Fibroblast of lung (primary cell): ENCODE measurements at regions not wholly inside any gene's neighbourhood (a gene's known extent, or its start where the extent isn't known, plus 50 kb on each side); places are given as distances from the start of the nearest gene placed in this dataset.
"Not testable (repeated sequence)": the region's sequence is repeated elsewhere in the genome, so short reads cannot be mapped to it uniquely, and the experiment has no call there.

ENCODE experiments used
- DNase-seq, 2 donors: peaks; one replicate each; pipeline versions ENCODE4 v3.0.0 to v3.0.0-alpha.2; 2010; ENCODE audit warnings: low read depth in 2 of 2
- H2AFZ ChIP-seq: 2 replicates; pipeline ENCODE4 v1.5.1; 2012; ENCODE audit warnings: low read length, control low read depth, inconsistent platforms
- H3K27ac ChIP-seq: 2 replicates; pipeline ENCODE4 v1.5.1; 2011; ENCODE audit warnings: low read length, control low read depth; ENCODE audit not compliant: insufficient read depth
- H3K27me3 ChIP-seq: 2 replicates; pipeline ENCODE4 v1.5.1; 2011; ENCODE audit warnings: mild to moderate bottlenecking, low read length; ENCODE audit not compliant: control insufficient read depth, insufficient read depth
- H3K36me3 ChIP-seq: 2 replicates; pipeline ENCODE4 v1.5.1; 2011; ENCODE audit warnings: low read length; ENCODE audit not compliant: control insufficient read depth, insufficient read depth
- H3K4me1 ChIP-seq: 2 replicates; pipeline ENCODE4 v1.5.1; 2011; ENCODE audit warnings: low read length; ENCODE audit not compliant: control insufficient read depth, insufficient read depth; ENCODE audit errors: extremely low read depth
- H3K4me2 ChIP-seq: 2 replicates; pipeline ENCODE4 v1.5.1; 2011; ENCODE audit warnings: low read length, control low read depth; ENCODE audit not compliant: insufficient read depth; ENCODE audit errors: extremely low read depth
- H3K4me3 ChIP-seq, 4 experiments: fragments of 200-600 bp in 1 of 4; sonication (generic) in 1 of 4; replicated peaks in 1 of 4; 2 replicates each; pipeline ENCODE4 v1.5.1; 2011 to 2016; ENCODE audit warnings: low read length in 4 of 4, low read depth in 3 of 4, mild to moderate bottlenecking in 3 of 4, control low read depth in 2 of 4, inconsistent platforms in 1 of 4, mixed read lengths in 1 of 4; ENCODE audit not compliant: insufficient read depth in 1 of 4; ENCODE audit errors: control extremely low read depth in 1 of 4
- H3K79me2 ChIP-seq: 2 replicates; pipeline ENCODE4 v1.5.1; 2012; ENCODE audit warnings: mild to moderate bottlenecking, low read length, inconsistent platforms; ENCODE audit not compliant: control insufficient read depth, insufficient read depth
- H3K9ac ChIP-seq: 2 replicates; pipeline ENCODE4 v1.5.1; 2011; ENCODE audit warnings: mild to moderate bottlenecking, low read length, control low read depth; ENCODE audit not compliant: insufficient read depth
- H3K9me3 ChIP-seq: 2 replicates; pipeline ENCODE4 v1.5.1; 2012; ENCODE audit warnings: low read depth, low read length; ENCODE audit not compliant: control insufficient read depth, insufficient read depth
- H4K20me1 ChIP-seq: 2 replicates; pipeline ENCODE4 v1.5.1; 2011; ENCODE audit warnings: low read length; ENCODE audit not compliant: control insufficient read depth, insufficient read depth; ENCODE audit errors: extremely low read depth
- EZH2 ChIP-seq: IDR thresholded peaks from 2 replicates; pipeline ENCODE4 v1.5.1; 2012; ENCODE audit warnings: low read length, control low read depth, mild to moderate bottlenecking; ENCODE audit errors: missing control alignments
- TF ChIP-seq, protein P1 (sequence below), 2 donors: IDR thresholded peaks in 1 of 2; conservative IDR thresholded peaks in 1 of 2; 1 replicate in 1 of 2; 2 replicates in 1 of 2; pipeline ENCODE4 v1.5.1; 2011 to 2012; ENCODE audit warnings: low read length in 2 of 2, control low read depth in 1 of 2, inconsistent platforms in 1 of 2, low read depth in 1 of 2, mild to moderate bottlenecking in 1 of 2

- no peak for DNase-seq
- Histone ChIP-seq H3K27me3 (no peaks in the 10 kb centered on the region), H3K36me3 (no peaks in the 10 kb centered on the region), H2AFZ (no peak overlapping the region), H4K20me1 (no peaks in the 10 kb centered on the region), H3K79me2 (no peaks in the 10 kb centered on the region), H3K27ac (no peak overlapping the region), H3K4me3 (no peak overlapping the region), H3K9me3 (no peaks in the 10 kb centered on the region), H3K9ac (no peak overlapping the region), H3K4me1 (no peaks in the 10 kb centered on the region), H3K4me2 (no peak overlapping the region)
- TF ChIP-seq EZH2: no peak
- TF ChIP-seq, protein P1, sequence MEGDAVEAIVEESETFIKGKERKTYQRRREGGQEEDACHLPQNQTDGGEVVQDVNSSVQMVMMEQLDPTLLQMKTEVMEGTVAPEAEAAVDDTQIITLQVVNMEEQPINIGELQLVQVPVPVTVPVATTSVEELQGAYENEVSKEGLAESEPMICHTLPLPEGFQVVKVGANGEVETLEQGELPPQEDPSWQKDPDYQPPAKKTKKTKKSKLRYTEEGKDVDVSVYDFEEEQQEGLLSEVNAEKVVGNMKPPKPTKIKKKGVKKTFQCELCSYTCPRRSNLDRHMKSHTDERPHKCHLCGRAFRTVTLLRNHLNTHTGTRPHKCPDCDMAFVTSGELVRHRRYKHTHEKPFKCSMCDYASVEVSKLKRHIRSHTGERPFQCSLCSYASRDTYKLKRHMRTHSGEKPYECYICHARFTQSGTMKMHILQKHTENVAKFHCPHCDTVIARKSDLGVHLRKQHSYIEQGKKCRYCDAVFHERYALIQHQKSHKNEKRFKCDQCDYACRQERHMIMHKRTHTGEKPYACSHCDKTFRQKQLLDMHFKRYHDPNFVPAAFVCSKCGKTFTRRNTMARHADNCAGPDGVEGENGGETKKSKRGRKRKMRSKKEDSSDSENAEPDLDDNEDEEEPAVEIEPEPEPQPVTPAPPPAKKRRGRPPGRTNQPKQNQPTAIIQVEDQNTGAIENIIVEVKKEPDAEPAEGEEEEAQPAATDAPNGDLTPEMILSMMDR (conservative IDR thresholded peaks at IDR 0.05 in 1 of 2, IDR thresholded peaks at IDR 0.05 in 1 of 2; ENCODE audit: low read depth in 1 of 2, low read length in 2 of 2): no peak
Observed at GRCh38 chr1:166395729-166396128, 228.9 kb upstream of the FAM78B start.

DNA sequence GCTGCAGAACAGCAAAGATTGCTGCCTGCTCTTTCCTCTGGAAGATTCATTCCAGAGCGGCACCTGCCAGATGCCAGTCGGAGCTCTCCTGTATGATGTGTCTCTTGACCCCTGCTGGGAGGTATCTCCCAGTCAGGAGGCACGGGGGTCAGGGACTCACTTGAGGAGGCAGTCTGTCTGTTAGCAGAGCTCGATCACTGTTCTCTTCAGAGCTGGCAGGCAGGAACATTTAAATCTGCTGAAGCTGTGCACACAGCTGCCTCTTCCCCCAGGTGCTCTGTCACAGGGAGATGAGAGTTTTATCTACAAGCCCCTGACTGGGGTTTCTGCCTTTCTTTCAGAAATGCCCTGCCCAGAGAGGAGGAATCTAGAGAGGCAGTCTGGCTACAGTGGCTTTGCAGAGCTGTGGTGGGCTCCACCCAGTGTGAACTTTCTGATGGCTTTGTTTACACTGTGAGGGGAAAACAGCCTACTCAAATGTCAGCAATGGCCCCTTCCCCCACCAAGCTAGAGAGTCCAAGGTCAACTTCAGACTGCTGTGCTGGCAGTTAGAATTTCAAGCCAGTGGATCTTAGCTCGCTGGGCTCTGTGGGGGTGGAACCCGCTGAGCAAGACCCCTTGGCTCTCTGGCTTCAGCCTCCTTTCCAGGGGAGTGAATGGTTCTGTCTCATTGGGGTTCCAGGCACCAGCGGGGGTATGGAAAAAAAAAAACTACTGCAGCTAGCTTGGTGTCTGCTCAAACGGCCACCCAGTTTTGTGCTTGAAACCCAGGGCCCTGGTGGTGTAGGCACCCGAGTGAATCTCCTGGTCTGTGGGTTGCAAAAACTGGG is 242.7 kb upstream of the FAM78B start:
- not testable (repeated sequence) for H2AFZ ChIP-seq, H3K9me3 ChIP-seq, DNase-seq, H3K27me3 ChIP-seq, H3K27ac ChIP-seq, H4K20me1 ChIP-seq, H3K9ac ChIP-seq, H3K4me1 ChIP-seq, H3K36me3 ChIP-seq, H3K4me3 ChIP-seq, H3K79me2 ChIP-seq, H3K4me2 ChIP-seq

GRCh38 chr1:166410083-166410385 is 243.2 kb upstream of the FAM78B start:
- no peak for DNase-seq
- no peak overlapping the region for H3K9ac ChIP-seq

DNA sequence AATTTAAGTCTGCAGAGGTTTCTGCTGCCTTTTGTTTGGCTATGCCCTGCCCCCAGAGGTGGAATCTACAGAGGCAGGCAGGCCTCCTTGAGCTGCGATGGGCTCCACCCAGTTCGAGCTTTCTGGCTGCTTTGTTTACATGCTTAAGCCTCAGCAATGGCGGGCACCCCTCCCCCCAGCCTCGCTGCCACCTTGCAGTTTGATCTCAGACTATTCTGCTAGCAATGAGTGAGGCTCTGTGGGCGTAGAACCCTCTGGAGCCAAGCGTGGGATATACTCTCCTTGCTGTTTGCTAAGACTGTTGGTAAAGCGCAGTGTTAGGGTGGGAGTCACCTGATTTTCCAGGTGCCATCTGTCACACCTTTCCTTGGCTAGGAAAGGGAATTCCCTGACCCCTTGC is 250.0 kb upstream of the FAM78B start:
- H3K27ac ChIP-seq, H2AFZ ChIP-seq, H3K4me1 ChIP-seq, H3K4me2 ChIP-seq, H3K27me3 ChIP-seq, H4K20me1 ChIP-seq, H3K9ac ChIP-seq, DNase-seq, H3K79me2 ChIP-seq, H3K9me3 ChIP-seq, H3K36me3 ChIP-seq, H3K4me3 ChIP-seq: not testable (repeated sequence)

More at GRCh38 chr1:166410083-166410385, 243.2 kb upstream of the FAM78B start:
- no peak overlapping the region for H2AFZ ChIP-seq
- H3K4me1 ChIP-seq: no peaks in the 10 kb centered on the region
- TF ChIP-seq, protein P1 (conservative IDR thresholded peaks at IDR 0.05 in 1 of 2, IDR thresholded peaks at IDR 0.05 in 1 of 2; ENCODE audit: low read depth in 1 of 2, low read length in 2 of 2): no peak
- no peak for TF ChIP-seq EZH2
- H3K9me3 ChIP-seq: no peaks in the 10 kb centered on the region
- H3K36me3 ChIP-seq: no peaks in the 10 kb centered on the region
- H3K27me3 ChIP-seq: no peaks in the 10 kb centered on the region
- no peaks in the 10 kb centered on the region for H4K20me1 ChIP-seq
- no peak overlapping the region for H3K27ac ChIP-seq
- H3K4me2 ChIP-seq: no peak overlapping the region
- H3K4me3 ChIP-seq: no peak overlapping the region
- no peaks in the 10 kb centered on the region for H3K79me2 ChIP-seq
